ENCODE measurements at regions not wholly inside any gene's neighbourhood (a gene's known extent, or its start where the extent isn't known, plus 50 kb on each side); places are given as distances from the start of the nearest gene placed in this dataset.

GRCh38 chr5:30152431-30152830, 1041.1 kb upstream of the CDH6 start:
- no peak for DNase-seq (ENCODE audit: low read depth in 1 of 2, low spot score in 2 of 2)
- Histone ChIP-seq H3K9ac (replicated peaks in 1 of 4; ENCODE audit: extremely low read depth in 1 of 4, low read depth in 3 of 4, low read length in 3 of 4) (no peak overlapping the region), H3K23ac (ENCODE audit: insufficient read length) (no peak overlapping the region), H2BK12ac (ENCODE audit: low read depth, low read length) (no peak overlapping the region), H3K79me2 (ENCODE audit: control insufficient read depth in 1 of 2, insufficient read depth in 2 of 2, low read length in 2 of 2) (no peaks in the 10 kb centered on the region), H4K8ac (ENCODE audit: extremely low read depth, insufficient read depth, low read length) (no peak overlapping the region), H3K27me3 (replicated peaks in 1 of 4; ENCODE audit: control insufficient read depth in 3 of 4, extremely low read depth in 1 of 4, insufficient read depth in 3 of 4, low read length in 3 of 4) (no peaks in the 10 kb centered on the region), H3K18ac (ENCODE audit: extremely low read depth, low read length) (no peak overlapping the region), H2BK120ac (replicated peaks; ENCODE audit: low read depth, low read length) (no peak overlapping the region), H2AK5ac (ENCODE audit: low read depth, low read length) (no peak overlapping the region), H2AFZ (ENCODE audit: low read length) (no peak overlapping the region), H3K4me2 (ENCODE audit: insufficient read depth in 1 of 2, low read depth in 2 of 2, low read length in 2 of 2) (no peak overlapping the region), H3K4me1 (replicated peaks in 1 of 4; ENCODE audit: control insufficient read depth in 3 of 4, insufficient read depth in 4 of 4, low read length in 3 of 4) (no peaks in the 10 kb centered on the region), H4K91ac (replicated peaks; ENCODE audit: insufficient read length, low read length) (no peak overlapping the region), H3K79me1 (ENCODE audit: low read depth, low read length) (no peaks in the 10 kb centered on the region), H3K4ac (replicated peaks; ENCODE audit: insufficient read length, low read depth, low read length) (no peak overlapping the region), H3K27ac (ENCODE audit: low read depth, low read length) (no peak overlapping the region), H3K56ac (replicated peaks; ENCODE audit: insufficient read length, low read depth, low read length) (no peak overlapping the region), H2BK20ac (ENCODE audit: low read length) (no peak overlapping the region), H4K5ac (ENCODE audit: insufficient read length, low read depth, low read length) (no peak overlapping the region), H3K14ac (ENCODE audit: insufficient read length) (no peak overlapping the region), H2BK5ac (ENCODE audit: low read depth, low read length) (no peak overlapping the region), H3K9me3 (ENCODE audit: insufficient read depth in 2 of 2, low read depth in 1 of 2, low read length in 1 of 2) (peaks cover 0 to 6% of the 10 kb centered on the region in 2 experiments; a peak in 2 of 4 replicates), H3K4me3 (ENCODE audit: extremely low read depth in 1 of 4, insufficient read depth in 2 of 4, low read depth in 3 of 4, low read length in 4 of 4) (no peak overlapping the region), H3K23me2 (ENCODE audit: low read depth, low read length) (no peaks in the 10 kb centered on the region), H4K20me1 (replicated peaks in 1 of 2; ENCODE audit: control insufficient read depth in 1 of 2, insufficient read depth in 2 of 2, low read length in 2 of 2) (no peaks in the 10 kb centered on the region), H3K36me3 (ENCODE audit: control insufficient read depth in 2 of 4, insufficient read depth in 4 of 4, low read length in 3 of 4) (no peaks in the 10 kb centered on the region), H2BK15ac (ENCODE audit: low read length) (no peak overlapping the region)
- CTCF ChIA-PET (ENCODE audit: partially characterized antibody) = no interaction called here
- TF ChIP-seq KDM4A (IDR thresholded peaks at IDR 0.05; ENCODE audit: low read depth, low read length, severe bottlenecking) = no peak
- TF ChIP-seq TCF12 (IDR thresholded peaks at IDR 0.05; ENCODE audit: low read depth, low read length) = no peak
- no peak for TF ChIP-seq RAD21 (IDR thresholded peaks at IDR 0.05 in 1 of 2, conservative IDR thresholded peaks at IDR 0.05 in 1 of 2; ENCODE audit: low read depth in 2 of 2, low read length in 2 of 2)
- no peak for TF ChIP-seq EZH2 (IDR thresholded peaks at IDR 0.05; ENCODE audit: low read depth, low read length, severe bottlenecking)
- TF ChIP-seq JUND (IDR thresholded peaks at IDR 0.05; ENCODE audit: low read length) = no peak
- TF ChIP-seq TBP (IDR thresholded peaks at IDR 0.05; ENCODE audit: low read depth, low read length) = no peak
- TF ChIP-seq USF2 (IDR thresholded peaks at IDR 0.05; ENCODE audit: low read length) = no peak
- TF ChIP-seq, protein P1, sequence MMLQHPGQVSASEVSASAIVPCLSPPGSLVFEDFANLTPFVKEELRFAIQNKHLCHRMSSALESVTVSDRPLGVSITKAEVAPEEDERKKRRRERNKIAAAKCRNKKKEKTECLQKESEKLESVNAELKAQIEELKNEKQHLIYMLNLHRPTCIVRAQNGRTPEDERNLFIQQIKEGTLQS (IDR thresholded peaks at IDR 0.05; ENCODE audit: insufficient read depth, low read depth, low read length) = no peak
- POLR2A ChIA-PET (ENCODE audit: partially characterized antibody) = no interaction called here
- FAIRE-seq = no peak
- WGBS, 2 experiments (ENCODE audit: extremely low coverage in 1 of 2, insufficient coverage in 1 of 2, insufficient read length in 1 of 2, insufficient replicate concordance in 2 of 2, low coverage in 1 of 2, low lambda C conversion rate in 2 of 2, missing lambda C conversion rate in 1 of 2) = 94% methylated on average over 1 of the region's 1 CpG; no CpG with 5 or more reads in 1 of the 2 experiments

All from H1 (cell line).